HG03108 (cell line): ENCODE measurements at regions not wholly inside any gene's neighbourhood (a gene's known extent, or its start where the extent isn't known, plus 50 kb on each side); places are given as distances from the start of the nearest gene placed in this dataset.
"Not testable (repeated sequence)": the region's sequence is repeated elsewhere in the genome, so short reads cannot be mapped to it uniquely, and the experiment has no call there.

Experiments
- ATAC-seq: cut with Tn5 transposase; IDR thresholded peaks from one replicate; pipeline ENCODE4 v1.9.1; 2021; ENCODE audit warnings: moderate library complexity; ENCODE audit not compliant: unreplicated experiment

GRCh38 chr6:4420160-4420865 lies 284.9 kb upstream of the ECI2 start:
- ATAC-seq = no peak

- no peak for ATAC-seq
Measured at GRCh38 chr6:4415549-4415948, 280.2 kb upstream of the ECI2 start.

- ATAC-seq = not testable (repeated sequence)
Measured at GRCh38 chr6:4414078-4414477, 278.7 kb upstream of the ECI2 start.

- ATAC-seq = no peak
Measured at GRCh38 chr6:4413073-4413472, 277.7 kb upstream of the ECI2 start.

- ATAC-seq = no peak
Measured at GRCh38 chr6:4412488-4412887, 277.1 kb upstream of the ECI2 start.

- no peak for ATAC-seq
Measured at GRCh38 chr6:4412077-4412476, 276.7 kb upstream of the ECI2 start.

- ATAC-seq = peak; percentile 99
Measured at GRCh38 chr6:4407710-4408109, 272.3 kb upstream of the ECI2 start.

GRCh38 chr6:4405621-4406212 lies 270.3 kb upstream of the ECI2 start:
- no peak for ATAC-seq

- no peak for ATAC-seq
Measured at GRCh38 chr6:4404415-4404814, 269.0 kb upstream of the ECI2 start.

- no peak for ATAC-seq
Measured at GRCh38 chr6:4403828-4404227, 268.5 kb upstream of the ECI2 start.

GRCh38 chr6:4403023-4403752 lies 267.8 kb upstream of the ECI2 start:
- no peak for ATAC-seq

- no peak for ATAC-seq
Measured at GRCh38 chr6:4402477-4402976, 267.2 kb upstream of the ECI2 start.

- ATAC-seq = no peak
Measured at GRCh38 chr6:4401408-4402368, 266.3 kb upstream of the ECI2 start.

GRCh38 chr6:4399656-4400055 lies 264.3 kb upstream of the ECI2 start:
- ATAC-seq = no peak

- no peak for ATAC-seq
Measured at GRCh38 chr6:4398791-4399190, 263.4 kb upstream of the ECI2 start.

GRCh38 chr6:4397307-4397706 lies 261.9 kb upstream of the ECI2 start:
- no peak for ATAC-seq

- ATAC-seq = no peak
Measured at GRCh38 chr6:4396044-4396443, 260.7 kb upstream of the ECI2 start.

- no peak for ATAC-seq
Measured at GRCh38 chr6:4395386-4395785, 260.0 kb upstream of the ECI2 start.

- no peak for ATAC-seq
Measured at GRCh38 chr6:4394786-4395185, 259.4 kb upstream of the ECI2 start.

- no peak for ATAC-seq
Measured at GRCh38 chr6:4388675-4389074, 253.3 kb upstream of the ECI2 start.

- no peak for ATAC-seq
Measured at GRCh38 chr6:4384656-4385055, 249.3 kb upstream of the ECI2 start.
